Upper lobe of right lung (tissue), 1 donor: ENCODE measurements at regions not wholly inside any gene's neighbourhood (a gene's known extent, or its start where the extent isn't known, plus 50 kb on each side); places are given as distances from the start of the nearest gene placed in this dataset.

Experiments used
- ATAC-seq: fragments of 200-7000 bp; cut with Tn5 transposase; one replicate; pipeline ENCODE4 v1.9.1; 2020; ENCODE audit warnings: mild to moderate bottlenecking, moderate library complexity
- DNase-seq: peaks from one replicate; pipeline ENCODE4 v3.0.0-alpha.2; 2020
- H3K27ac ChIP-seq: fragments of 200-600 bp; one replicate; pipeline ENCODE4 v1.8.0; 2022
- H3K27me3 ChIP-seq: fragments of 200-600 bp; one replicate; pipeline ENCODE4 v1.8.0; 2022; ENCODE audit warnings: mild to moderate bottlenecking
- H3K36me3 ChIP-seq: fragments of 200-600 bp; one replicate; pipeline ENCODE4 v1.8.0; 2022
- H3K4me1 ChIP-seq: fragments of 200-600 bp; one replicate; pipeline ENCODE4 v1.8.0; 2022
- H3K4me3 ChIP-seq: fragments of 200-600 bp; one replicate; pipeline ENCODE4 v1.8.0; 2022; ENCODE audit warnings: mild to moderate bottlenecking
- H3K9me3 ChIP-seq: fragments of 200-600 bp; one replicate; pipeline ENCODE4 v1.8.0; 2022
- CTCF ChIP-seq: fragments of 200-600 bp; IDR thresholded peaks from one replicate; pipeline ENCODE4 v1.8.0; 2022; ENCODE audit warnings: antibody characterized with exemption
- intact Hi-C: fragments of 100-400 bp; cut with DNase I; formaldehyde crosslinking; loops from one replicate; pipeline ENCODE4 v1.11.0; 2022
- donor health status: DM: no; HTN: yes; CAD: no; lungs with severe emphysema.

GRCh38 chr6:14664112-14664601 is 546.6 kb downstream of the CD83 start:
- Histone ChIP-seq H3K27me3 (no peaks in the 10 kb centered on the region), H3K4me3 (no peak overlapping the region), H3K9me3 (no peaks in the 10 kb centered on the region), H3K36me3 (no peaks in the 10 kb centered on the region), H3K27ac (no peak overlapping the region), H3K4me1 (no peaks in the 10 kb centered on the region)
- DNase-seq (no peak), ATAC-seq (peak; percentile 23)
- TF ChIP-seq CTCF = no peak
- intact Hi-C loops = no loop called here

GRCh38 chr6:14664621-14665315 is 547.2 kb downstream of the CD83 start:
- H3K4me3 ChIP-seq = no peak overlapping the region
- no peaks in the 10 kb centered on the region for H3K9me3 ChIP-seq
- DNase-seq = no peak
- H3K4me1 ChIP-seq = no peaks in the 10 kb centered on the region
- no peak for TF ChIP-seq CTCF
- no peak for ATAC-seq
- H3K27me3 ChIP-seq = no peaks in the 10 kb centered on the region
- intact Hi-C loops = no loop called here
- no peak overlapping the region for H3K27ac ChIP-seq
- no peaks in the 10 kb centered on the region for H3K36me3 ChIP-seq

GRCh38 chr6:14665827-14666724 is 548.5 kb downstream of the CD83 start:
- no peaks in the 10 kb centered on the region for H3K27me3 ChIP-seq
- ATAC-seq = peak; percentile 86
- no peaks in the 10 kb centered on the region for H3K9me3 ChIP-seq
- peak; percentile 71 for DNase-seq
- intact Hi-C loops = no loop called here
- H3K4me1 ChIP-seq = no peaks in the 10 kb centered on the region
- no peaks in the 10 kb centered on the region for H3K36me3 ChIP-seq
- H3K27ac ChIP-seq = no peak overlapping the region
- TF ChIP-seq CTCF = no peak
- H3K4me3 ChIP-seq = no peak overlapping the region

- TF ChIP-seq CTCF = no peak
- no peaks in the 10 kb centered on the region for H3K4me1 ChIP-seq
- H3K36me3 ChIP-seq = no peaks in the 10 kb centered on the region
- intact Hi-C loops = no loop called here
- no peak overlapping the region for H3K27ac ChIP-seq
- H3K27me3 ChIP-seq = no peaks in the 10 kb centered on the region
- DNase-seq (no peak), ATAC-seq (no peak)
- H3K9me3 ChIP-seq = no peaks in the 10 kb centered on the region
- H3K4me3 ChIP-seq = no peak overlapping the region
Observed at GRCh38 chr6:14670806-14671205, 553.2 kb downstream of the CD83 start.

GRCh38 chr6:14671261-14671681 is 553.7 kb downstream of the CD83 start:
- H3K9me3 ChIP-seq = no peaks in the 10 kb centered on the region
- H3K36me3 ChIP-seq = no peaks in the 10 kb centered on the region
- TF ChIP-seq CTCF = no peak
- no peak for DNase-seq
- H3K27ac ChIP-seq = no peak overlapping the region
- H3K27me3 ChIP-seq = no peaks in the 10 kb centered on the region
- no peaks in the 10 kb centered on the region for H3K4me1 ChIP-seq
- intact Hi-C loops = no loop called here
- no peak overlapping the region for H3K4me3 ChIP-seq
- ATAC-seq = no peak
